HepG2 (cell line): ENCODE measurements at regions not wholly inside any gene's neighbourhood (a gene's known extent, or its start where the extent isn't known, plus 50 kb on each side); places are given as distances from the start of the nearest gene placed in this dataset.

Source experiments
- CAMTA2 ChIP-seq: sonication (generic); formaldehyde crosslinking; IDR thresholded peaks from 2 replicates; pipeline ENCODE4 v1.4.0; 2020; ENCODE audit warnings: mild to moderate bottlenecking, missing genetic modification reagents, borderline replicate concordance
- CTCF ChIP-seq: sonication (generic); formaldehyde crosslinking; IDR thresholded peaks from 2 replicates; pipeline ENCODE4 v1.5.0; 2020; ENCODE audit warnings: mild to moderate bottlenecking, missing genetic modification reagents, moderate library complexity
- HMGXB3 ChIP-seq: sonication (generic); formaldehyde crosslinking; IDR thresholded peaks from 2 replicates; pipeline ENCODE4 v1.4.0; 2020; ENCODE audit warnings: missing genetic modification reagents, borderline replicate concordance
- IRF1 ChIP-seq: sonication (generic); formaldehyde crosslinking; IDR thresholded peaks from 2 replicates; pipeline ENCODE4 v1.4.0; 2020; ENCODE audit warnings: low read depth, mild to moderate bottlenecking, missing genetic modification reagents
- KMT2B ChIP-seq: IDR thresholded peaks from 2 replicates; pipeline ENCODE4 v1.6.1; 2016; ENCODE audit warnings: missing genetic modification reagents, missing compliant biosample characterization
- PTBP1 ChIP-seq: fragments of 200-400 bp; formaldehyde crosslinking; IDR thresholded peaks from 2 replicates; pipeline ENCODE4 v1.6.1; 2018; ENCODE audit warnings: low read length, low read depth; ENCODE audit not compliant: poor library complexity, severe bottlenecking
- SKI ChIP-seq: fragments of 450-650 bp; IDR thresholded peaks from one replicate; pipeline ENCODE4 v1.6.1; 2018; ENCODE audit warnings: mild to moderate bottlenecking; ENCODE audit not compliant: partially characterized antibody
- SNAPC2 ChIP-seq: sonication (generic); formaldehyde crosslinking; IDR thresholded peaks from 2 replicates; pipeline ENCODE4 v1.8.1; 2022; ENCODE audit warnings: mild to moderate bottlenecking, missing genetic modification reagents
- TEF ChIP-seq: sonication (generic); formaldehyde crosslinking; IDR thresholded peaks from 2 replicates; pipeline ENCODE4 v1.5.0; 2020; ENCODE audit warnings: missing genetic modification reagents
- ZNF547 ChIP-seq: sonication (generic); formaldehyde crosslinking; IDR thresholded peaks from 2 replicates; pipeline ENCODE4 v1.5.1; 2020; ENCODE audit warnings: mild to moderate bottlenecking, missing genetic modification reagents
- ZNF670 ChIP-seq: sonication (generic); formaldehyde crosslinking; IDR thresholded peaks from 2 replicates; pipeline ENCODE4 v1.8.0; 2022; ENCODE audit warnings: mild to moderate bottlenecking, missing genetic modification reagents, borderline replicate concordance
- ZNF782 ChIP-seq: sonication (generic); formaldehyde crosslinking; IDR thresholded peaks from 2 replicates; pipeline ENCODE4 v1.4.0; 2020; ENCODE audit warnings: missing genetic modification reagents, mild to moderate bottlenecking, borderline replicate concordance
- TF ChIP-seq, protein P1 (sequence below): sonication (generic); formaldehyde crosslinking; conservative IDR thresholded peaks from 2 replicates; pipeline ENCODE4 v1.5.0; 2020; ENCODE audit warnings: missing genetic modification reagents
- TF ChIP-seq, protein P2 (sequence below): sonication (generic); formaldehyde crosslinking; IDR thresholded peaks from 2 replicates; pipeline ENCODE4 v1.5.0; 2020; ENCODE audit warnings: missing genetic modification reagents

DNA sequence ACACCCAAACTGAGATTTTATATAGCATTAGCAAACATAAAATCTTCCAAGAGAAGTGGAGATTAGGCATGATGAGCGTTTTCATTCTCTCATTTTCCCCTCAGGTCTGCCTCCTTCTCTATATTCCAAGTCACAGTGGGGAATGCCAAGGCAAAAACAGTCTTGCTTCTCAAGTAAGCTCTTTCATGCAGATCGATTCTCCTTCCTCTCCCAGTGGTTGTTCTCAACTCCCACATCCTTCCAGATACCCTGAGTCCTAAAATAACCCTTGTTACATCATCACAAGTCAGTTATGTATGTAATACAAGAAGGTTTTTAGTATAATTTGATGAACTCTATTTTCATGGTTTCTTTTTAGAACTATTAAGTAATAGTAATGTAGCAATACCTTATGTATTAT, 150.6 kb downstream of the TXNL1 start (continued):
- TF ChIP-seq, protein P1, sequence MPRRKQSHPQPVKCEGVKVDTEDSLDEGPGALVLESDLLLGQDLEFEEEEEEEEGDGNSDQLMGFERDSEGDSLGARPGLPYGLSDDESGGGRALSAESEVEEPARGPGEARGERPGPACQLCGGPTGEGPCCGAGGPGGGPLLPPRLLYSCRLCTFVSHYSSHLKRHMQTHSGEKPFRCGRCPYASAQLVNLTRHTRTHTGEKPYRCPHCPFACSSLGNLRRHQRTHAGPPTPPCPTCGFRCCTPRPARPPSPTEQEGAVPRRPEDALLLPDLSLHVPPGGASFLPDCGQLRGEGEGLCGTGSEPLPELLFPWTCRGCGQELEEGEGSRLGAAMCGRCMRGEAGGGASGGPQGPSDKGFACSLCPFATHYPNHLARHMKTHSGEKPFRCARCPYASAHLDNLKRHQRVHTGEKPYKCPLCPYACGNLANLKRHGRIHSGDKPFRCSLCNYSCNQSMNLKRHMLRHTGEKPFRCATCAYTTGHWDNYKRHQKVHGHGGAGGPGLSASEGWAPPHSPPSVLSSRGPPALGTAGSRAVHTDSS (CRISPR knock-in tag) = no peak
- TF ChIP-seq KMT2B (CRISPR knock-in tag) (no peak), SKI (no peak), SNAPC2 (CRISPR knock-in tag) (no peak), CTCF (no peak), HMGXB3 (CRISPR knock-in tag) (no peak), ZNF670 (CRISPR knock-in tag) (no peak), IRF1 (no peak), TEF (CRISPR knock-in tag) (no peak), CAMTA2 (no peak), ZNF782 (no peak), PTBP1 (no peak), ZNF547 (CRISPR knock-in tag) (no peak)
- TF ChIP-seq, protein P2, sequence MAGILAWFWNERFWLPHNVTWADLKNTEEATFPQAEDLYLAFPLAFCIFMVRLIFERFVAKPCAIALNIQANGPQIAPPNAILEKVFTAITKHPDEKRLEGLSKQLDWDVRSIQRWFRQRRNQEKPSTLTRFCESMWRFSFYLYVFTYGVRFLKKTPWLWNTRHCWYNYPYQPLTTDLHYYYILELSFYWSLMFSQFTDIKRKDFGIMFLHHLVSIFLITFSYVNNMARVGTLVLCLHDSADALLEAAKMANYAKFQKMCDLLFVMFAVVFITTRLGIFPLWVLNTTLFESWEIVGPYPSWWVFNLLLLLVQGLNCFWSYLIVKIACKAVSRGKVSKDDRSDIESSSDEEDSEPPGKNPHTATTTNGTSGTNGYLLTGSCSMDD (CRISPR knock-in tag) = no peak
